GM12878 (cell line): ENCODE measurements at regions not wholly inside any gene's neighbourhood (a gene's known extent, or its start where the extent isn't known, plus 50 kb on each side); places are given as distances from the start of the nearest gene placed in this dataset.

ENCODE experiments used
- ATAC-seq: fragments of 200-7000 bp; cut with Tn5 transposase; 3 replicates; pipeline ENCODE4 v1.9.1; 2020; ENCODE audit warnings: mild to moderate bottlenecking, moderate library complexity
- BruUV-seq: library from RNA; stranded (reverse); fragments of 400-500 nt; replicated peaks from 2 replicates; lab custom pipeline; 2021; lab: Mats Ljungman, UMichigan
- CTCF ChIA-PET: fragments of 300-600 bp; sonication (Branson Sonifier 250); formaldehyde crosslinking; extraction: SDS; loops from one replicate; lab custom pipeline; 2021; ENCODE audit warnings: inconsistent platforms; lab: Yijun Ruan, JAX
- POLR2A ChIA-PET: fragments of 350-600 bp; formaldehyde crosslinking; extraction: SDS; loops from one replicate; lab custom pipeline; 2021; ENCODE audit warnings: inconsistent platforms; lab: Charles Lee
- RAD21 ChIA-PET: fragments of 300-600 bp; sonication (Branson Sonifier 250); formaldehyde crosslinking; loops from one replicate; lab custom pipeline; 2023; ENCODE audit warnings: antibody characterized with exemption; ENCODE audit not compliant: unreplicated experiment; lab: Charles Lee
- SMC1A ChIA-PET: fragments of 300-600 bp; sonication (Branson Sonifier 250); formaldehyde crosslinking; loops from one replicate; lab custom pipeline; 2023; ENCODE audit not compliant: unreplicated experiment, uncharacterized antibody; lab: Charles Lee
- DNase-seq: peaks from one replicate; pipeline ENCODE4 v3.0.0-alpha.2; 2011; ENCODE audit warnings: low read depth, low spot score
- FAIRE-seq: peaks from 3 replicates; lab custom pipeline; 2011; peaks lifted over from hg19 to GRCh38; lab: Jason Lieb, UNC
- H2AFZ ChIP-seq: 2 replicates; pipeline ENCODE4 v1.6.0; 2011; ENCODE audit warnings: low read depth, low read length, control low read depth; ENCODE audit not compliant: control insufficient read depth
- H3K27ac ChIP-seq: 2 replicates; pipeline ENCODE4 v1.5.1; 2011; ENCODE audit warnings: control low read depth; ENCODE audit not compliant: control insufficient read depth, insufficient read depth
- H3K27me3 ChIP-seq, 2 experiments: replicated peaks in 1 of 2; 2 replicates each; pipeline versions ENCODE4 v1.6.0 to v1.6.1; 2011; ENCODE audit warnings: low read length in 1 of 2; ENCODE audit not compliant: control insufficient read depth in 2 of 2, insufficient read depth in 2 of 2
- H3K36me3 ChIP-seq, 2 experiments: 2 replicates each; pipeline ENCODE4 v1.5.1; 2011; ENCODE audit warnings: low read length in 1 of 2; ENCODE audit not compliant: control insufficient read depth in 2 of 2, insufficient read depth in 2 of 2
- H3K4me1 ChIP-seq: 2 replicates; pipeline ENCODE4 v1.6.1; 2011; ENCODE audit warnings: mild to moderate bottlenecking, low read length, moderate library complexity, mixed read lengths; ENCODE audit not compliant: control insufficient read depth, insufficient read depth
- H3K4me2 ChIP-seq: 2 replicates; pipeline ENCODE4 v1.6.0; 2011; ENCODE audit warnings: control low read depth; ENCODE audit not compliant: control insufficient read depth, insufficient read depth
- H3K4me3 ChIP-seq: fragments of 200-600 bp; sonication (generic); 2 replicates; pipeline ENCODE4 v1.5.1; 2016
- H3K79me2 ChIP-seq: 2 replicates; pipeline ENCODE4 v1.6.0; 2011; ENCODE audit warnings: low read length; ENCODE audit not compliant: control insufficient read depth, insufficient read depth
- H3K9ac ChIP-seq: 2 replicates; pipeline ENCODE4 v1.8.0; 2011; ENCODE audit warnings: low read length, control low read depth, mixed read lengths; ENCODE audit not compliant: control insufficient read depth, insufficient read depth
- H3K9me3 ChIP-seq: replicated peaks from 3 replicates; pipeline ENCODE4 v1.5.1; 2011; ENCODE audit warnings: mild to moderate bottlenecking, low read length; ENCODE audit not compliant: control insufficient read depth, insufficient read depth
- H4K20me1 ChIP-seq: 2 replicates; pipeline ENCODE4 v1.6.0; 2011; ENCODE audit not compliant: control insufficient read depth, insufficient read depth
- BHLHE40 ChIP-seq, 2 experiments: fragments of 450-650 bp in 1 of 2; IDR thresholded peaks; 2 replicates each; pipeline ENCODE4 v1.6.1; 2011 to 2017; ENCODE audit warnings: low read depth in 2 of 2, borderline replicate concordance in 1 of 2, improper control_type of control experiment in 1 of 2, low read length in 1 of 2, mild to moderate bottlenecking in 1 of 2
- EZH2 ChIP-seq: IDR thresholded peaks from 2 replicates; pipeline ENCODE4 v1.6.1; 2012; ENCODE audit warnings: low read depth, mild to moderate bottlenecking, control low read depth, inconsistent platforms, low read length, borderline replicate concordance; ENCODE audit not compliant: control insufficient read depth
- FOS ChIP-seq: IDR thresholded peaks from 3 replicates; pipeline ENCODE4 v1.6.1; 2011; ENCODE audit warnings: borderline replicate concordance; ENCODE audit not compliant: insufficient read length; ENCODE audit errors: extremely low read depth
- FOXK2 ChIP-seq: fragments of 450-650 bp; IDR thresholded peaks from 2 replicates; pipeline ENCODE4 v1.6.1; 2017; ENCODE audit warnings: mild to moderate bottlenecking, moderate library complexity
- LARP7 ChIP-seq: fragments of 450-650 bp; IDR thresholded peaks from 2 replicates; pipeline ENCODE4 v1.6.1; 2017; ENCODE audit warnings: mild to moderate bottlenecking
- MTA2 ChIP-seq: fragments of 450-650 bp; IDR thresholded peaks from 2 replicates; pipeline ENCODE4 v1.6.1; 2016; ENCODE audit warnings: low read depth, mild to moderate bottlenecking, moderate library complexity
- STAT1 ChIP-seq: fragments of 450-650 bp; conservative IDR thresholded peaks from 2 replicates; pipeline ENCODE4 v1.6.1; 2014; ENCODE audit warnings: antibody characterized with exemption, mild to moderate bottlenecking
- WGBS: methylation state at CpG from one replicate; pipeline ENCODE4 v1.1.6; 2016; ENCODE audit warnings: low lambda C conversion rate; ENCODE audit not compliant: insufficient replicate concordance, insufficient coverage; ENCODE audit errors: missing lambda C conversion rate; 5-methylcytosine and 5-hydroxymethylcytosine counted together
- in situ Hi-C: fragments of 300-500 bp; cut with MboI; formaldehyde crosslinking; loops from 9 replicates; pipeline ENCODE4 v1.14.3; 2018; ENCODE audit warnings: mixed read lengths
- intact Hi-C: fragments of 100-400 bp; cut with micrococcal nuclease; formaldehyde crosslinking; loops from one replicate; pipeline ENCODE4 v1.14.2; 2022; ENCODE audit not compliant: unreplicated experiment
- TF ChIP-seq, protein P1 (sequence below): IDR thresholded peaks from 2 replicates; pipeline ENCODE4 v1.6.1; 2012; ENCODE audit warnings: low read length, inconsistent platforms
- TF ChIP-seq, protein P2 (sequence below): IDR thresholded peaks from 2 replicates; pipeline ENCODE4 v1.6.1; 2011; ENCODE audit warnings: borderline replicate concordance, low read depth, mild to moderate bottlenecking, moderate library complexity, low read length; ENCODE audit not compliant: insufficient read depth, poor library complexity, severe bottlenecking
- TF ChIP-seq, protein P3 (sequence below): IDR thresholded peaks from 2 replicates; pipeline ENCODE4 v1.6.1; 2012; ENCODE audit warnings: low read depth, low read length, improper control_type of control experiment
- TF ChIP-seq, protein P4 (sequence below): IDR thresholded peaks from 2 replicates; pipeline ENCODE4 v1.6.1; 2011; ENCODE audit warnings: borderline replicate concordance, low read depth, mild to moderate bottlenecking, moderate library complexity, mixed read lengths, low read length; ENCODE audit not compliant: insufficient read depth; ENCODE audit errors: extremely low read length
- TF ChIP-seq, protein P5 (sequence below): fragments of 450-650 bp; formaldehyde crosslinking; IDR thresholded peaks from 2 replicates; pipeline ENCODE4 v1.4.0; 2022; ENCODE audit warnings: mild to moderate bottlenecking, moderate library complexity

DNA sequence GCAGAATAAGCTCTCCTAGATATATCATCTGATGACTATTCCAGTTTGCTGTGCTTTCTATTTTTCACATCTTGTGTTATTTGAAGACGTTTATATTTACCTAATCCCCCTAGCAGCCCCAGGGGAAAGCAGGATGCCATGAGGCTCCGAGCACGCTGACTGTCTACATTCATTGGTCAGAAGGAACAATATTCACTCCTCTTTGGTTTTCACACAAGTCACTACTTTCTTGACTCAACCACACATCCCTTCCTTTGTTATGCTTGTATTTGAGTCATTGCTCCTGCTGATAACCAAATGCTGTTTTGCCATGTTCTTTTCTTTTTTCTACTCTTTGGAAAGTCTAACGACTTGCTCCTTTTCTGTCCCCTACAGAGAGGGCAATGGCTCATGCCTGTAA is 86.5 kb upstream of the SLC38A2 start:
- Histone ChIP-seq H3K4me1 (peaks cover 22% of the 10 kb centered on the region), H3K79me2 (no peaks in the 10 kb centered on the region), H3K4me3 (no peak overlapping the region), H3K27me3 (no peaks in the 10 kb centered on the region), H3K36me3 (no peaks in the 10 kb centered on the region), H3K4me2 (no peak overlapping the region), H3K27ac (no peak overlapping the region), H3K9ac (no peak overlapping the region), H2AFZ (no peak overlapping the region), H3K9me3 (no peaks in the 10 kb centered on the region), H4K20me1 (no peaks in the 10 kb centered on the region)
- FAIRE-seq, result no peak
- intact Hi-C loops, result no loop called here
- SMC1A ChIA-PET, result interaction anchor here (0.6 to 3.0 kb wide), 8 partner anchors 11 to 89 kb away, joined by 3 to 21 read pairs (median 4); no protein-coding TSS in a partner anchor
- BruUV-seq, result no TSS peak
- in situ Hi-C loops, result no loop called here
- no peak for DNase-seq
- CTCF ChIA-PET, result interaction anchor here (0.8 to 1.6 kb wide), 3 partner anchors 19 to 334 kb away, joined by 4 read pairs; no protein-coding TSS in a partner anchor
- RAD21 ChIA-PET, result interaction anchor here (1.0 to 2.8 kb wide), 5 partner anchors 11 to 88 kb away, joined by 3 to 22 read pairs (median 3); no protein-coding TSS in a partner anchor
- no peak for TF ChIP-seq BHLHE40 (IDR thresholded peaks at IDR 0.05; ENCODE audit: borderline replicate concordance in 1 of 2, low read depth in 2 of 2, low read length in 1 of 2)
- TF ChIP-seq, protein P1, sequence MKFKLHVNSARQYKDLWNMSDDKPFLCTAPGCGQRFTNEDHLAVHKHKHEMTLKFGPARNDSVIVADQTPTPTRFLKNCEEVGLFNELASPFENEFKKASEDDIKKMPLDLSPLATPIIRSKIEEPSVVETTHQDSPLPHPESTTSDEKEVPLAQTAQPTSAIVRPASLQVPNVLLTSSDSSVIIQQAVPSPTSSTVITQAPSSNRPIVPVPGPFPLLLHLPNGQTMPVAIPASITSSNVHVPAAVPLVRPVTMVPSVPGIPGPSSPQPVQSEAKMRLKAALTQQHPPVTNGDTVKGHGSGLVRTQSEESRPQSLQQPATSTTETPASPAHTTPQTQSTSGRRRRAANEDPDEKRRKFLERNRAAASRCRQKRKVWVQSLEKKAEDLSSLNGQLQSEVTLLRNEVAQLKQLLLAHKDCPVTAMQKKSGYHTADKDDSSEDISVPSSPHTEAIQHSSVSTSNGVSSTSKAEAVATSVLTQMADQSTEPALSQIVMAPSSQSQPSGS, result no peak
- TF ChIP-seq EZH2, result no peak
- TF ChIP-seq FOXK2, result no peak
- TF ChIP-seq, protein P2, sequence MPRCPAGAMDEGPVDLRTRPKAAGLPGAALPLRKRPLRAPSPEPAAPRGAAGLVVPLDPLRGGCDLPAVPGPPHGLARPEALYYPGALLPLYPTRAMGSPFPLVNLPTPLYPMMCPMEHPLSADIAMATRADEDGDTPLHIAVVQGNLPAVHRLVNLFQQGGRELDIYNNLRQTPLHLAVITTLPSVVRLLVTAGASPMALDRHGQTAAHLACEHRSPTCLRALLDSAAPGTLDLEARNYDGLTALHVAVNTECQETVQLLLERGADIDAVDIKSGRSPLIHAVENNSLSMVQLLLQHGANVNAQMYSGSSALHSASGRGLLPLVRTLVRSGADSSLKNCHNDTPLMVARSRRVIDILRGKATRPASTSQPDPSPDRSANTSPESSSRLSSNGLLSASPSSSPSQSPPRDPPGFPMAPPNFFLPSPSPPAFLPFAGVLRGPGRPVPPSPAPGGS, result no peak
- no peak for TF ChIP-seq MTA2
- TF ChIP-seq STAT1, result no peak
- TF ChIP-seq, protein P3, sequence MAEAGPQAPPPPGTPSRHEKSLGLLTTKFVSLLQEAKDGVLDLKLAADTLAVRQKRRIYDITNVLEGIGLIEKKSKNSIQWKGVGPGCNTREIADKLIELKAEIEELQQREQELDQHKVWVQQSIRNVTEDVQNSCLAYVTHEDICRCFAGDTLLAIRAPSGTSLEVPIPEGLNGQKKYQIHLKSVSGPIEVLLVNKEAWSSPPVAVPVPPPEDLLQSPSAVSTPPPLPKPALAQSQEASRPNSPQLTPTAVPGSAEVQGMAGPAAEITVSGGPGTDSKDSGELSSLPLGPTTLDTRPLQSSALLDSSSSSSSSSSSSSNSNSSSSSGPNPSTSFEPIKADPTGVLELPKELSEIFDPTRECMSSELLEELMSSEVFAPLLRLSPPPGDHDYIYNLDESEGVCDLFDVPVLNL, result no peak
- TF ChIP-seq, protein P4, sequence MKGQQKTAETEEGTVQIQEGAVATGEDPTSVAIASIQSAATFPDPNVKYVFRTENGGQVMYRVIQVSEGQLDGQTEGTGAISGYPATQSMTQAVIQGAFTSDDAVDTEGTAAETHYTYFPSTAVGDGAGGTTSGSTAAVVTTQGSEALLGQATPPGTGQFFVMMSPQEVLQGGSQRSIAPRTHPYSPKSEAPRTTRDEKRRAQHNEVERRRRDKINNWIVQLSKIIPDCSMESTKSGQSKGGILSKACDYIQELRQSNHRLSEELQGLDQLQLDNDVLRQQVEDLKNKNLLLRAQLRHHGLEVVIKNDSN, result no peak
- TF ChIP-seq FOS, result no peak
- no peak for TF ChIP-seq LARP7
- TF ChIP-seq, protein P5, sequence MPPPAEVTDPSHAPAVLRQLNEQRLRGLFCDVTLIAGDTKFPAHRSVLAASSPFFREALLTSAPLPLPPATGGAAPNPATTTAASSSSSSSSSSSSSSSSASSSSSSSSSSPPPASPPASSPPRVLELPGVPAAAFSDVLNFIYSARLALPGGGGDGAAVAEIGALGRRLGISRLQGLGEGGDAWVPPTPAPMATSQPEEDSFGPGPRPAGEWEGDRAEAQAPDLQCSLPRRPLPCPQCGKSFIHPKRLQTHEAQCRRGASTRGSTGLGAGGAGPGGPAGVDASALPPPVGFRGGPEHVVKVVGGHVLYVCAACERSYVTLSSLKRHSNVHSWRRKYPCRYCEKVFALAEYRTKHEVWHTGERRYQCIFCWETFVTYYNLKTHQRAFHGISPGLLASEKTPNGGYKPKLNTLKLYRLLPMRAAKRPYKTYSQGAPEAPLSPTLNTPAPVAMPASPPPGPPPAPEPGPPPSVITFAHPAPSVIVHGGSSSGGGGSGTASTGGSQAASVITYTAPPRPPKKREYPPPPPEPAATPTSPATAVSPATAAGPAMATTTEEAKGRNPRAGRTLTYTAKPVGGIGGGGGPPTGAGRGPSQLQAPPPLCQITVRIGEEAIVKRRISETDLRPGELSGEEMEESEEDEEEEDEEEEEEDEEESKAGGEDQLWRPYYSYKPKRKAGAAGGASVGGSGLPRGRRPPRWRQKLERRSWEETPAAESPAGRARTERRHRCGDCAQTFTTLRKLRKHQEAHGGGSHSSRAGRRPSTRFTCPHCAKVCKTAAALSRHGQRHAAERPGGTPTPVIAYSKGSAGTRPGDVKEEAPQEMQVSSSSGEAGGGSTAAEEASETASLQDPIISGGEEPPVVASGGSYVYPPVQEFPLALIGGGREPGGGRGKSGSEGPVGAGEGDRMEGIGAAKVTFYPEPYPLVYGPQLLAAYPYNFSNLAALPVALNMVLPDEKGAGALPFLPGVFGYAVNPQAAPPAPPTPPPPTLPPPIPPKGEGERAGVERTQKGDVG (CRISPR knock-in tag), result no peak
- no peak for ATAC-seq
- 49% methylated on average over 4 of the region's 4 CpGs for WGBS
- POLR2A ChIA-PET, result interaction anchor here (3.3 kb wide), 1 partner anchor 11 kb away, joined by 21 read pairs; no protein-coding TSS in a partner anchor
